GM19023 (cell line): ENCODE measurements at regions not wholly inside any gene's neighbourhood (a gene's known extent, or its start where the extent isn't known, plus 50 kb on each side); places are given as distances from the start of the nearest gene placed in this dataset.
"Not testable (repeated sequence)": the region's sequence is repeated elsewhere in the genome, so short reads cannot be mapped to it uniquely, and the experiment has no call there.

Experiments
- ATAC-seq: cut with Tn5 transposase; IDR thresholded peaks from one replicate; pipeline ENCODE4 v1.9.1; 2021; ENCODE audit warnings: mild to moderate bottlenecking, moderate library complexity; ENCODE audit not compliant: unreplicated experiment

DNA sequence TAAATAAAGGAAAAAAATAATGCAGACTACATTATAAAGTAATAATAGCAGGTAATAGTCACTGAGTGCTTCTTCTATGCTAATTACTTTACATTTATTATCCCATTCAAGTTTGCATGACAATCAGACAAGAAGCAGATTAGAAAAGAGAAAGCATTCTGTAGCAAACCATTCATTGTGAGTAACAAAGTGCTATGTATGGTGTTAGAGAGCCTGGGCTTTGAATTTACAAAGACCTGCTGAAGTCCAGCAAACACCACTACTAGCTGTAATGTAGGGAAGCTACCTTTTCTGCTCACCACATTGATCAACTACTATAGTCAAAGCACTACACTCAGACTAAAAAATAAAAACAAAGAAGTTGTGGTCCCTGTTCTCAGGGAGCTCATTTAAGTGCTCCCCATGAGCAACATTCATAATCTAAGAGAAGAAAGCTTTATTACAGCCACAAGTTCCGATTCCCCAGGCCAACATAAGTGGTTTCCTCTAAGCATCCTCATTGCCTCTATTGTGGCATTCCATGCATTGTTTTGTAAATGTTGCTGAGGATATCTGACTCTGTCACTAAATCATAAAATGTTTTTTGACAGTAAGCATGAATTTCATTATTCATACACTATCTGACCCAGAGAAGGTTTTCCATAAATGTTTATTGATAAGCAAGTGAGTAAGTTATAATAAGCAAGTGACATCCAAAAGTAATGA is 108.5 kb downstream of the FOXD4L6 start:
- ATAC-seq, result not testable (repeated sequence)

DNA sequence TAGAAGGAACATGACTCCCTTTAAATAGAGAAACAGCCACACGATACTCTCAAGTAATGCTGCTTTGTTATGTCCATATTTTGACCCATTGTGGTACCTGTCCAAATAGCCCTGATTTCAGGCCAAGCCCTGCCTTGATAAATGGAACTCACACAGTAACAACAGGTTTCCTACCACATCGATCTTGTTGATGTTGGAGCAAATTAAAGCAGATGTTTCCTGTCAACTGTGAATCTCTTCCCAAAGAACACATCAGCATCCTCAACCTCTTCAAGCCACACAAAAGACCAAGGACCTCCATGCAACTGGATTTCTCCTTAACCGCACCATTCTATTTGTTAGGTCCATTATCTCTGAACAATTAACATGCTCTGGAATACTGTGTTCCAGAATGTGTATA is 109.5 kb downstream of the FOXD4L6 start:
- not testable (repeated sequence) for ATAC-seq

DNA sequence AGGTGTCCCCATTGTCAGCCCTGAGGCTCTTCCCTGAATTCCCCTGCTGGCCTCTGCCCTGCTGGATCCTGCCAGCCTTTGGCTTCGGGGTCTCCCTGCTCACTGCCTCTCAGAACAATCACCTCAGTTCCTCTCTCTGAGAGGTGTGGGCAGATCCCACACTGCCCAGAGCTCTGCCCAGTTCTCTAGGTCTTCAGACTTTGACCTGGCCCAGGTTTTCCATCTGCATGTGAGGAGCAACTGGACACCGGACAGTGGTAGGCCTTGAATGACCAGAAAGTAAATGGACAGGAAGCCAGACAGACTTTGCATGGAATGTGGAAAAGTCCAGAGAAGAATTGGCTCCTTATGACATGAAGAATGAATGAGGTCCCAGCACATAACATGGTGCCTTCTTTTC is 111.8 kb downstream of the FOXD4L6 start:
- not testable (repeated sequence) for ATAC-seq

DNA sequence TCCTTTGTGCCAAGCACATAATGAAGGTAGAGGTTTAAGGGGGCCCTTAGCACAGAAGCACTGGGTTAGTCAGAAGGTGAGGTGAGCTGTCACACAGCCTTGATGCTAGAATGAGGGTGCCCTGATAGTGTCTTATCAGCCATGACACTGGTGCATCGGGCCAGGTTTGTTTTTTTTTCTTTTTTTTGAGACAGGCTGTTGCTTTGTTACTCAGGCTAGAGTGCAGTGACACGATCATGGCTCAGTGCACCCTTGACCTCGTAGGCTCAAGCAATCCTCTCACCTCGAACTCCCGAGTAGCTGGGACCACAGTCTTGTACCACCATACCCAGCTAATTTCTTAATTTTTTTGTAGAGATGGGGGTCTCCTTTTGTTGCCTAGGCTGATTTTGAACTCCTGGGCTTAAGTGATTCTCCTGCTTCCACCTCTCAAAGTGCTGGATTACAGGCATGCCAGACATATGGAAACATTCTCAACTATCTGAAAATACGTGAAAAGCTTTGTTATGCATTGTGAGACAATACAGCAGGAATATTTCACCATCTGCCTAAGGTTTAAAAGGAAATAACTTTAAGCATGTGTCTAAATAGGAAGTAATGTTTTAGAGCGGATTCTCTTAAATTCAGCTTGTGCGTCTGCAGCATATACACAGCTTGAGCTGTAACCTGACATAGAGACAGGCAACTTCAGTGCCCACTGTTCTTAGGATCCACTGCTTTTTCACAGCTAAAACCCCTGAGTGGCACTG is 128.4 kb downstream of the FOXD4L6 start:
- not testable (repeated sequence) for ATAC-seq

DNA sequence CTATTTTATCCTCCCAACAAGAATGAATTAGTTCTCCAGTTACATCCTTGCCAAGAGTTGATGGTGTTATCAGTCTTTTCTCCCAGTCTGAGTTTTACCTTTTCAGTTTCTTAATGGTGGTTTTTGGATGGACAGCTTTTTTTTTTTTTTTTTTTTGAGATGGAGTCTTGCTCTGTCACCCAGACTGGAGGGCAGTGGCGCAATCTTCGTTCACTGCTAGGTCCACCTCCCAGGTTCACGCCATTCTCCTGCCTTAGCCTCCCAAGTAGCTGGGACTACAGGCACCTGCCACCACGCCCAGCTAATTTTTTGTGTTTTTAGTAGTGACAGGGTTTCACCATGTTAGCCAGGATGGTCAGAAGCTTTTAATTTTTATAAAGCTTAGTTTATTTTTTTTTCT is 133.0 kb downstream of the FOXD4L6 start:
- not testable (repeated sequence) for ATAC-seq

DNA sequence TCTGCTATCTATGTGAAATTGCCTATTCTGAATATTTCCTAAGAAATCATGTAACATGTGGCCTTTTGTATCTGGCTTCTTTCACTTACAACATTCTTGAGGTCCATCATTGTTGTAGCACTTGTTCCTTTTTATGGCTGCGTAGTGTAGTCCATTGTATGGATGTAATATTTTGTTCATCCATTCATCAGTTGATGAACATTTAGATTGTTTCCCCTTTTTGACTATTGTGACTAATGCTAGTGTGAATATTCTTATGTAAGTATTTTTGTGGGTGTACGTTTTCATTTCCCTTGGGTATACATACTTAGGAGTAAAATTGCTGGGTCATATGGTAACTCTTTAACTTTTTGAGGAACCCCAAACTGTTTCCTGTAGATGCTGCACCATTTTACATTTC is 134.6 kb downstream of the FOXD4L6 start:
- ATAC-seq, result not testable (repeated sequence)

DNA sequence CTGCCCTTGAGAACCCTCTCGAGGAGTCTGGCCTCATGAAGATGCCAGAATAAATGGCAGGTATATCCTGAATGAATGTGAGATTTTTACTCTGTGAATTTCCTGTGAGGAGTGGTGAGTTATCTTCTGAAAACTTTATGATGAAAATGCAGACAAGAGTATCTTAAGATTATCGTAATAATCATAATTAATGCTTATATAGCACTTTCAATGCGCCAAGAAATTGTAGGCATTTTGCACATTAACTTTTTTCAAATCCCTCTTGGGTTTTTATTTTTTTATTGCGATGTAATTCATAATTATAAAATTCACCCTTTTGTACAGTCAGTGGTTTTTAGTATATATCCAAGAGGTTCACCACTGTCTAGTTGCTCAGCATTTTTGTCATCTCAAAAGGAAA is 135.1 kb downstream of the FOXD4L6 start:
- ATAC-seq, result not testable (repeated sequence)

DNA sequence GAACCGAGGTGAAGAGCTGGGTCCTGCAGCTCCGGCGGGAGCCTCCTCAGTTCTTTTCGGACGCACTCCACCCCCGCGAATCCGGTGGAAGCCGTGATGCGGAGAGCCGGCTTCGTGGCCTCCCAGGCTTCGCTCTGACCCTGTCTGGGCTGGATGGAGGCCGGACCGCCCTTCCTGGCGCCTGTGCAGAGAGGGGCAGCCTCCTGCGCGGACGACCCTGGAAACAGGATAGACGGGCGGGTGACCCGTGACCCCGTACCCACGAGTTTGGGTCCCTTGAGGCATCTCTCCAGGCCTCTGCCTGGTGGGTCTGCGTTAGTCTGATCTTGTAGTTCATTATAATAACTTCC is 136.0 kb downstream of the FOXD4L6 start:
- ATAC-seq, result peak; percentile 33

DNA sequence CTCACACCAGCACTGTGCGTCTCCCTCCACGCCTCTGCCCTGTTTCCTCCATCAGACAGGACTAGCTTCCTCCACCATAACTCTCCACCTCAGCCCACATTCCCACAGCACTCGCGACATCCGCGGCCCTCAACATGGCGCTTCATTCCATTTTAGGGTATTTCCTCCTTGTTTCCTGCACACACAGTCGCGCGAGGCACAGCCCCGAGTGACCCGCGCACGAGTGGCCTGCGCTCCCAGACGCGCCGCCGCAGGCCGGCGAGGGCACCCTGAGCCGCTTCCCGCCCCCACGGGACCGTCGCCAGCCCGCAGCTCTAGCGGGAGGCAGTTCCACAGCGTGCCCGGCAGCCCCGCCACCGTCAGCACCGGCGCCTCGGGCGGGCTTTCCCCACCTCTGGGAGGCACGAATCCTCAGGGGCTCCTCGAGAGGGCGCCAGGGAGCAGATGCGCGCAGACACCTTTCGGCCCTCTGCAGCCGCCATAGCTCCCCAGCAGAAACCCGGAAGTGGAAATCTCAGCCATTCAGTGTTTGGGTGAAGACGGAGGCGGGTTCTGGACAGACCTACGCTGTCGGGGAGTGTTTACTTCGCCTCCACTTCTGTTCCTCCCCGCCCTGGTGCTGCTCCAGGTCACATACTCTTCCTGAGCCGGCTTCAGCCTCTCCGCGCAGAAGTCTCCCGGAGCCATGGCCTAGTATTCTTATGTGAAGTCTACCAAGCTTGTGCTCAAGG is 136.6 kb downstream of the FOXD4L6 start:
- ATAC-seq, result peak; percentile 100

DNA sequence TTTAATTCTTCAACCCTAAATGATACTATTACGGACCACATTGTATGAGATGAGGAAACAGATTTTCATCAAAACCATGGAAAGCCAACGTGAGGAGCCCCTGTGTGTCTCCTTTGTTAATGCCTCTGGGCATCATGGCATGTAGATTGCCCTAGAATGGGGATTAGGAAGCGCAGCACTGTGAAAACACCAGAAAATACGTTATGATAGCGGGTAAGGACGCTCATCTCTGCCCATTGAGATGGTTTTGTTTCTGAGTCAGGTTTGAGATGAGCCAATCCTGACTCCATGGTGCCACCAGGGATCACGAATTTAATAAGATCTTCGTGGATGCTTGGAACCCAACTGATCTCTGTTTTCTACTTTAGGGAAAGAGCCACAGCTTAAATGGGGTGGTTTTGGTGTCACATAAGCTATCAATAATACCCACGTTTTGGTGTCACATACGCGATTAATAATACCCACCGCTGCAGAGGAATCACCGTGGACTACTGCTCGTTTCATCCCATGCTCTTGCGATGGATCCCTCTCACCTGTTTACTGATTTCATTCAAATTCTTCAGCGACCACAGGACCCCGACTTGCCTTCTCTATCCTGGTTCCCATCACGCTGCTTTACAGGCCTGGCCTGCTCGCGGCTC is 137.3 kb downstream of the FOXD4L6 start:
- ATAC-seq, result not testable (repeated sequence)

DNA sequence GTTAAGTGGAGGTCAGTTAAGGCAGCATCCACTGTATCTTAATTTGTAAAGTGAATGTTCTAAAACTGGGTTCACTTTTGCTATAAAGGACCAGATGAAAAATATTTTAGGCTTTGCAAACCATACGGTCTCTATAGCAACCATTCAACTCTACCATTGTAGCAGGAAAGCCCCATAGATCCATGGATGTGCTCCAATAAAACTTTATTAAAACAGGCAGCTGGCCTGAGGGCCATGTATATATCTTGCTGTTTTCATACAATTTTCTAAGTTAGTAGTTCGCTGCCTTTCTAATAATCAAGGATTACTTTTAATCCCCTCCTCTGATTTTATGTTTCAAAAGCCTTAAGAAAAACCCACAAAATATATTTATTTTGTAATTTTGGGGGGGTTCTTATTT is 142.1 kb downstream of the FOXD4L6 start:
- ATAC-seq, result not testable (repeated sequence)

DNA sequence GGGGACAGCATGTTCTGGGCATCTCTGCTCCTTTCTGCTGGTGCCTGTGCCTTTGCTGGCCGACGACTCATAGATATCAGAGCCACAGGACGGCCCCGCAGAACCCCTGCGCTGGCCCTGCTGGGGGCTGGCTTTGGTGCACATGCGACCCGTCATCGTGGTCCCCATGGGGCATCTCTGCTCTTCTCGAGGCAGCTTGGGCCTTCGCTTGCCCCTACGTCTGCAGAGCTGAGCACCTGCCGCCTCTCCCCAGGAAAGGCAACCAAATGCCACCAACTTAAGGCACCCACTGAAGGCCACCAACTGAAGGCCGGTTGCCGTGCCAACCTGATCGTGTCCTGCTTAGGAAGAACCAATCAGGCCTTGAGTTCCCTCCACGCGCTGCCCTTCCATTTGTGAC is 153.1 kb downstream of the FOXD4L6 start:
- ATAC-seq, result not testable (repeated sequence)

DNA sequence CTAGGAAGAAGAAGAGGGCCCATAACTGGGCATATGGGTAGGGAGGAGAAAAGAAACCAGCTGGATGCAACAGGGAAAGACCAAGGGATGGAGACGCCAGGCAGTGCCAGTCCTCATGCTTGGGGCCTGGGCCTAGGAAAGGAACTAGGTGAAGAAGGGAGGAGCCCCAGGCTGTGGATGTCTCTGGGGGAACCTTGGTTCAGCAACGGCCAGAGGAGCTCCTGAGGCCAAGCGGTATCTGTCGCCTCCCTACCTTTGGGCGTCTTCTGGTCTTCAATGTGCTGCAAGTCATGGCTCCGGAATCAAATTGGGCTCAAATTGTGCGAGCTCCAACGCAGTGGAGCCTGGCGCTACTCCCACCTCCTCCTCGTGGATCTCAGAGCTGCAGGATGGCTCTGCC is 153.6 kb downstream of the FOXD4L6 start:
- not testable (repeated sequence) for ATAC-seq

DNA sequence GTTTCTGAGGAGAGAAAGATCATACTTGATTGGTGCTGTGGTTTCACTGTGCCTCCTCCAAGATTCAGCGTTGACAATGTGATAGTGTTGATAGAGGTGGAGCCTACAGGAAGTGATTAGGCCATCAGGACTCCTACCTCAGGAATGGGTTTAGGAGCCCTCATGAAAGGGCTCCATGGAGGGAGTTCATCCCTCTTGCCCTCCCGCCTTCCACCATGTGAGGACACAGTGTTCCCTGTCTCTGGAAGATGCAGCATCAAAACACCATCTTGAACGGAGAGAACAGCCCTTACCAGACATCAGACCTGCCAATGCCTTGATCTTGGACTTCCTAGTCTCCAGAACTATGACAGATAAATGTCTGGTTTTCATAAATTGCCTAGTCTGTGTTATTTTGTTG is 156.7 kb downstream of the FOXD4L6 start:
- not testable (repeated sequence) for ATAC-seq

DNA sequence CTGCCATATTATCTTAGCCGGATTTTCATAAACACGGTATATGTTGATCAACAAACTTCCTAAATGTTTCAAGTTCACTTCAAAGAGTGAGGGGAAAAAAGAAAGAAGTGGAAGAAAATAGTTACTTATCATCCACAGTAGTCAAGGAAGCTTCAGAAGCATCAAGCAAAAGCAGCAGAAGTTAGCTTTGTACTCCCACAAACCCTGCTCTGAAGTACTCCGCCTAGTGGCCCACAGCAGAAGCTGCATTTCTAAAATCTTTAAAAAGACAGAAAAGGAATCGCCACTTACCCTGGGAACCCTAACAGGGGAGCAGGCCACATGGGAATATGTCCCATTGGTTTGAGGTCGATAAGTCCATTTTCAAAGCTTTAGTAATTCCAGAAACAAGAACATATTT is 158.1 kb downstream of the FOXD4L6 start:
- not testable (repeated sequence) for ATAC-seq

DNA sequence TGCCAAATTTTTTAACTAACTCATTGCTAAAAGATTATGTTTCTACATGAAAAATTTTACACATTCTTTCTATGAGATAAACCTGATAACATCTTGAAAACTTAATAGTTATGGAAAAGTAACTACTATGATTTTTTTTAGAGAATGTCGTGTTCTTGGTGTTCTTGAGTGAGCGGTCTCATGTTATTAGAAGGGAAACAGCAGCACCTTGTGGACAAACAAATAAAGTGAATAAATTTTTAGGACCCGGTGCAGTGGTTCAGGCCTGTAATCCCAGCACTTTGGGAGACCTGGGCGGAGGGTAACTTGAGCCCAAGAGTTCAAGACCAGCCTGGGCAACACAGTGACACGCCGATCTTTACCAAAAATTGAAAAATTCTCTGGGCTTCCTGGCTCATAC is 166.0 kb downstream of the FOXD4L6 start:
- not testable (repeated sequence) for ATAC-seq

DNA sequence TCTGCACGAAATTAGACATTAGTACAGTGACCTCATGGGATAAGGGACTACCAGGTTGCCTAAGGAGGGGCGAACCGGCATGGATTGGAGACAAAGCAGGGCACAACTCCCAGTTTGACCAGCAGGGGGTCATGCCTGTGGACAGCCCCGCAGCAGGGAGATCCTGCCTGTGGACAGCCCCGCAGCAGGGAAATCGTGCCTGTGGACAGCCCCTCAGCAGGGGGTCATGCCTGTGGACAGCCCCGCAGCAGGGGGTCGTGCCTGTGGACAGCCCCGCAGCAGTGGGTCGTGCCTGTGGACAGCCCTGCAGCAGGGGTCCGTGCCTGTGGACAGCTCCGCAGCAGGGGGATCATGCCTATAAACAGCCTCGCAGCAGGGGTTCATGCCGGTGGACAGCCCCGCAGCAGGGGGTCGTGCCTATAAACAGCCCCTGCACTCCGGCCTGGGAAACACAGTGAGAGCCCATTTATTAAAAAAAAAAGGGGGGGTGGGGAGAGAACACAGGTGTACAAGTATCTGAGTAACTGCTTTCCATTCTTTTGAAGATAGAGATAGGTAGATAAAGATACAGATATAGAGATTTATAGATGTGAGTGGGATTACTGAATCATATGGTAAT is 176.5 kb downstream of the FOXD4L6 start:
- not testable (repeated sequence) for ATAC-seq

DNA sequence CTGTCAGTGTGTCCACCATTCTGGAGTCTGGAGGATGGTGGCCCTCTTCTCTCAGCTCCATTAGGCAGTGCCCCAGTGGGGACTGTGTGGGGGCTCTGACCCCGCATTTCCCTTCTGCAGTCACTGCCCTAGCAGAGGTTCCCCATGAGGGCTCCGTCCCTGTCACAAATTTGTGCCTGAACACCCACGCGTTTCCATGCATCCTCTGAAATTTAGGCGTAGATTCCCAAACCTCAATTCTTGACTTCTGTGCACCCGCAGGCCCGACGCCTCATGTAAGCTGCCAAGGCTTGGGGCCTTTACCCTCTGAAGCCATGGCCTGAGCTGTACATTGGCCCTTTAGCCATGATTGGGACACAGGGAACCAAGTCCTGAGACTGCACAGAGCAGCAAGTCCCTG is 182.3 kb downstream of the FOXD4L6 start:
- ATAC-seq, result not testable (repeated sequence)

DNA sequence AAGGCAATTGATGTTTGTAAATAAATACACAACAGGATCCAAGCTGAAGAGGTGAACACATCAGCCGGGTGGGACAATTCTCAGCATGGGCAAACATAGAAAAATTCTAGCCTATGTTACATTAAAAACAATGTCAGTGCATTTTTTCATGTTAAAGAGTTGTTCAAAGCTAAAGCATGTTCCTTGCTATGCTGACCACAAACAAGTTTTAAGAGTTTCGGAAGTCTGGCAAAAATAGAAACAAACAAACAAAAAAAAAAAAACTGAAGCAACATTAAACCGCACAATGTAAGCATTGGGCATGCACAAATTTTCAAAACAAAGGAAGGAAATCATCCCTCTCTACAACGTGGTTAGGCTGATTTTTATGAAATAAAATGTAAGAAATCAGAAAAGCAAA is 185.8 kb downstream of the FOXD4L6 start:
- not testable (repeated sequence) for ATAC-seq

DNA sequence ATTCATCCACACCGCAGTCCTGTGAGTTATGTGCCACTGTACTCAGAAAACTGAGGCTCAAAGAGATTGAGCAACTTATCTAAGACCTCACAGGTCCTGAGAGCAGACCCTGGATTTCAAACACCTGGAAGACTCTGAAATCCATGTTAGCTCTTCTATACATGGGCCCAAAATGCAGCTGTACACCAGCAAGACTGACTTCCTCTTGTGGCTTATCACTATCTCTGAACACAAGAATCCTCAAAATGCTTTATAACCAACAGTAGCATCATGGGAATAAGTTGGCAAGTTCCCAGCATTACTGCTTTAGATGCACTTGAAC is 188.6 kb downstream of the FOXD4L6 start:
- not testable (repeated sequence) for ATAC-seq
